Testis (tissue), 2 donors: ENCODE measurements at regions not wholly inside any gene's neighbourhood (a gene's known extent, or its start where the extent isn't known, plus 50 kb on each side); places are given as distances from the start of the nearest gene placed in this dataset.

ENCODE experiments used
- DNase-seq: peaks from one replicate; pipeline ENCODE4 v3.0.0-alpha.2; 2019
- H3K27ac ChIP-seq, 2 donors: fragments of 200-600 bp; sonication (generic); one replicate each; pipeline ENCODE4 v1.5.1; 2019
- H3K27me3 ChIP-seq: fragments of 200-600 bp; sonication (generic); one replicate; pipeline ENCODE4 v1.5.1; 2019
- H3K36me3 ChIP-seq: fragments of 200-600 bp; sonication (generic); one replicate; pipeline ENCODE4 v1.5.1; 2017; ENCODE audit warnings: low read depth; ENCODE audit errors: missing control alignments
- H3K4me1 ChIP-seq: fragments of 200-600 bp; sonication (generic); one replicate; pipeline ENCODE4 v1.5.1; 2019
- H3K4me3 ChIP-seq, 2 donors: fragments of 200-600 bp; sonication (generic); one replicate each; pipeline ENCODE4 v1.5.1; 2017 to 2019
- H3K9me3 ChIP-seq: fragments of 200-600 bp; sonication (generic); one replicate; pipeline ENCODE4 v1.5.1; 2017
- POLR2A ChIP-seq: fragments of 450-650 bp; IDR thresholded peaks from one replicate; pipeline ENCODE4 v1.6.1; 2017; ENCODE audit warnings: antibody characterized with exemption, mild to moderate bottlenecking, moderate library complexity
- WGBS, 2 donors: methylation state at CpG; one replicate each; pipeline ENCODE4 v1.1.5; 2018; 5-methylcytosine and 5-hydroxymethylcytosine counted together
- intact Hi-C: fragments of 100-400 bp; cut with DNase I; formaldehyde crosslinking; loops from one replicate; pipeline ENCODE4 v1.15.1; 2023; ENCODE audit warnings: low total_unique reads
- TF ChIP-seq, protein P1 (sequence below), 3 experiments: fragments of 450-650 bp in 2 of 3; fragments of 200-600 bp in 1 of 3; sonication (generic) in 1 of 3; IDR thresholded peaks; one replicate each; pipeline ENCODE4 v1.5.1; 2016 to 2019; ENCODE audit warnings: antibody characterized with exemption in 3 of 3, mild to moderate bottlenecking in 2 of 3, moderate library complexity in 1 of 3

DNA sequence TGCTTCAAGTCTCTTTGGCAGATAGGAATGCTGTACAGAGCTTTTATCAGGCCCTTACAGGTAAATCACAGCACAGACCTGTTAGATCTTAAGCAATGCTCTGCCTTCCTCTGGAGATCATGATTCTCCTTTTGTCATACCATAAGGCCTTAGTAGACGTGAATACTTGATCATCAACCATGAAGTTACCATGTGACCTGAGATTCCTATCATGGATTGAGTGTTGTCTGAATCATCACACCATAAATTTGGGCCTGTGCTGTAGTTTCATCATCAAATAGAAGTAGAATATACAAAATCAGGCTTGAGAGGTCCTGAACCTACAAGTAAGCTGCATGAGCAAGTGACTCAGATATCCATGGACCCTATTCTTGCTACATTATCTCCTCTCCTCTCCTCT, 466.8 kb upstream of the INTU start:
- no peaks in the 10 kb centered on the region for H3K36me3 ChIP-seq
- TF ChIP-seq, protein P1, sequence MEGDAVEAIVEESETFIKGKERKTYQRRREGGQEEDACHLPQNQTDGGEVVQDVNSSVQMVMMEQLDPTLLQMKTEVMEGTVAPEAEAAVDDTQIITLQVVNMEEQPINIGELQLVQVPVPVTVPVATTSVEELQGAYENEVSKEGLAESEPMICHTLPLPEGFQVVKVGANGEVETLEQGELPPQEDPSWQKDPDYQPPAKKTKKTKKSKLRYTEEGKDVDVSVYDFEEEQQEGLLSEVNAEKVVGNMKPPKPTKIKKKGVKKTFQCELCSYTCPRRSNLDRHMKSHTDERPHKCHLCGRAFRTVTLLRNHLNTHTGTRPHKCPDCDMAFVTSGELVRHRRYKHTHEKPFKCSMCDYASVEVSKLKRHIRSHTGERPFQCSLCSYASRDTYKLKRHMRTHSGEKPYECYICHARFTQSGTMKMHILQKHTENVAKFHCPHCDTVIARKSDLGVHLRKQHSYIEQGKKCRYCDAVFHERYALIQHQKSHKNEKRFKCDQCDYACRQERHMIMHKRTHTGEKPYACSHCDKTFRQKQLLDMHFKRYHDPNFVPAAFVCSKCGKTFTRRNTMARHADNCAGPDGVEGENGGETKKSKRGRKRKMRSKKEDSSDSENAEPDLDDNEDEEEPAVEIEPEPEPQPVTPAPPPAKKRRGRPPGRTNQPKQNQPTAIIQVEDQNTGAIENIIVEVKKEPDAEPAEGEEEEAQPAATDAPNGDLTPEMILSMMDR (IDR thresholded peaks at IDR 0.05): no peak
- no peak for TF ChIP-seq POLR2A
- WGBS, 2 donors: 94 to 100% methylated on average over 1 of the region's 1 CpG
- intact Hi-C loops: no loop called here
- no peak overlapping the region for H3K27ac ChIP-seq
- H3K27me3 ChIP-seq: no peaks in the 10 kb centered on the region
- DNase-seq: no peak
- no peaks in the 10 kb centered on the region for H3K9me3 ChIP-seq
- no peak overlapping the region for H3K4me3 ChIP-seq
- no peaks in the 10 kb centered on the region for H3K4me1 ChIP-seq

DNA sequence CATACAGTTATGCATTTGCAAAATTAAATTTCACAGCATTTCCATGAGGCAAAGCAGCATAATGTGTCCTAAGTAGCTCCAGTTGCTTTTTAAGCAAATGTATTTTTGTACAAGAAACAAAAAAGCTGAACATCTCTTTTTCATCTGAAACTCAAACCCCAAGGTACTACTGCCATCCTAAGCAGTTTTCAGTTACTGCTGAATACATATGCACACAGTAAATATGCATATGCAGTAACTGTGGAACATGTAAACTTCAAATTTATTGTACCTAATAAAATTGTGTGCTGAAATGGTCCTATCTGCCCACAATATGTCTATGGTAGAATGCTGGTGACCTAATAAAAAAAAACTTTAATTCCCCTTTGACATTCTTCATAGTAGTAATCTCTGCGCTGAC, 458.6 kb upstream of the INTU start:
- Histone ChIP-seq H3K4me1 (no peaks in the 10 kb centered on the region), H3K9me3 (no peaks in the 10 kb centered on the region), H3K27me3 (no peaks in the 10 kb centered on the region), H3K36me3 (no peaks in the 10 kb centered on the region), H3K27ac (no peak overlapping the region), H3K4me3 (no peak overlapping the region)
- no peak for TF ChIP-seq POLR2A
- TF ChIP-seq, protein P1 (IDR thresholded peaks at IDR 0.05): no peak
- intact Hi-C loops: no loop called here
- DNase-seq: no peak
- 95 to 100% methylated on average over 1 of the region's 1 CpG for WGBS, 2 donors

DNA sequence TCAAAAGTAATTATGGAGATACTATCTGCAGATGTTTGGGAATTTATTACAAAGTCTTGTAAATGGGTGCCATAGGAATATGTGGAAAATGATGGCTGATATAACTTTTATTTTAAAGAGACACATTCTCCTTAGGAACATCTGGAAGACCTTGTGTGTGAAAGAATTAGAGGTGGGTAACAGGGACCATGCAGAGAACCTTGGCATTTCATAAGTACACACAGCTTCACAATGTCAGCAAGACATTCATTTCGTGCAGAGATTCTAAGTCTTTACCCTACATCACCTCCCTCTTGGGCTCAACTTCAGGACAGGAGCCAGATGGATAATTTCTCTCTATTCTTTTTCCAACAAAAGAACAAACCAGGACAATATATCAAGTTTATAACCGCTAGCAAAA, 458.1 kb upstream of the INTU start:
- no peaks in the 10 kb centered on the region for H3K36me3 ChIP-seq
- WGBS, 2 donors: 69 to 83% methylated on average over 2 of the region's 2 CpGs
- H3K4me3 ChIP-seq: no peak overlapping the region
- H3K9me3 ChIP-seq: no peaks in the 10 kb centered on the region
- no peaks in the 10 kb centered on the region for H3K4me1 ChIP-seq
- no peak overlapping the region for H3K27ac ChIP-seq
- DNase-seq: no peak
- H3K27me3 ChIP-seq: no peaks in the 10 kb centered on the region
- TF ChIP-seq, protein P1 (IDR thresholded peaks at IDR 0.05): no peak
- TF ChIP-seq POLR2A: no peak
- intact Hi-C loops: no loop called here

DNA sequence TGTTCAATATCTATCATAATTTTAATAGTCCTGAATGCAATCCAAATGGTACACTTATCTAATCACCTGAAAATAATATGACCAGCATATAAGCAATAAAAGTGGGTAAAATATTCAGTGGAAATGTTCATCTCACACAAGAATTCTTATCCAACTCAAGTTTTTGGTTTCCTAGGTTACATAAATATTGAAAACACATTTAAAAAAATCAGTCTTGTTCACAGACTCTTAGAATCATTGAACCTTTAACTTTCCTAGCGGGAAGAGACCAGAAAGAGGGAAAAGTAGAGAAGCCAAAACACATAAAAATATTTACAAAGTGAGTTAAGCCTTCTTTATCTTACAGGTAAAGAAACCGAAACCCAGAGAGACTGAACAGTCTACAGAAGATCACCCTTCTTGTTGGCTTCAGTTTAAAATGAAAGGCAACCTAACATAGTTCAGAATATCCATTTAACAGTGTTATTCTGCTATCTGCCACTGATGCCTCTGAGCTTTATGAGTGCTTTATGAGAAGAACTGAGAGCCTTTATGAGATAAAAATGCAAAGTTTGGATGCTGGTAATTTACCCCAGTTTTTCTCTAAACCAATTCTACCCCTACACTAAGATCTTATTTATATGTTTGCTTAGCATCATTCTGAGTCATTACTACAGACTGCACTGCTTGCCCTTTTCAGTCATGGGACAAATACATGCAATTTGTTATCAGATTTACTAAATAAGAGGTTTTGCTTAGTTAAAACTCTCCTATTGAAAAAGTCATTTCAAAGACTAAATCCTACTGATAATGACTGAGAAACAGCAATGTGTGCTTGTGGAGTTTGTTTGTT, 453.3 kb upstream of the INTU start:
- H3K4me1 ChIP-seq: no peaks in the 10 kb centered on the region
- DNase-seq: no peak
- no peaks in the 10 kb centered on the region for H3K36me3 ChIP-seq
- no peak overlapping the region for H3K4me3 ChIP-seq
- no peaks in the 10 kb centered on the region for H3K9me3 ChIP-seq
- TF ChIP-seq, protein P1 (IDR thresholded peaks at IDR 0.05): no peak
- no peak for TF ChIP-seq POLR2A
- no peak overlapping the region for H3K27ac ChIP-seq
- intact Hi-C loops: no loop called here
- 94 to 97% methylated on average over 2 of the region's 2 CpGs for WGBS, 2 donors
- H3K27me3 ChIP-seq: no peaks in the 10 kb centered on the region

DNA sequence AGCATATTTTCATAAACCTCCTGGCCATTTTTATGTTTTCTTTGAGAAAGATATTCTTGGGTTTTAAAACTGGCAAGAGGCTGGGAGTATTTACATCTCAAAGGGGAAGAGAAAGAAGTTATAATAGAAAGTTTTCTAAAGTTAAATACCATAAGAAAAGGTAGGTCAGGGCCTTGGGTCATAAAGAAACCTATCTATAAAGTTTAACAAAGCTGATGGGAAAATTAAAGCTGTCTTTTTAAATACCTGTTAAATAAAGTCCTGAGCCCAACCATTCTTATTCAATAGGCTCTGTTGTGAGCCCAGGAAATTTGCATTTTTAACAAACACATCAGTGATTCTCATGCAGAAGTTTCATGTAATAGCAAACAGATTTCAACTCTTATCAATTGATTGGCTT, 451.8 kb upstream of the INTU start:
- H3K4me1 ChIP-seq: no peaks in the 10 kb centered on the region
- DNase-seq: no peak
- H3K27ac ChIP-seq: no peak overlapping the region
- intact Hi-C loops: no loop called here
- no peak for TF ChIP-seq POLR2A
- TF ChIP-seq, protein P1 (IDR thresholded peaks at IDR 0.05): no peak
- H3K27me3 ChIP-seq: no peaks in the 10 kb centered on the region
- H3K36me3 ChIP-seq: no peaks in the 10 kb centered on the region
- H3K4me3 ChIP-seq: no peak overlapping the region
- no peaks in the 10 kb centered on the region for H3K9me3 ChIP-seq
